ENCODE measurements at regions not wholly inside any gene's neighbourhood (a gene's known extent, or its start where the extent isn't known, plus 50 kb on each side); places are given as distances from the start of the nearest gene placed in this dataset.
"Not testable (repeated sequence)": the region's sequence is repeated elsewhere in the genome, so short reads cannot be mapped to it uniquely, and the experiment has no call there.

DNA sequence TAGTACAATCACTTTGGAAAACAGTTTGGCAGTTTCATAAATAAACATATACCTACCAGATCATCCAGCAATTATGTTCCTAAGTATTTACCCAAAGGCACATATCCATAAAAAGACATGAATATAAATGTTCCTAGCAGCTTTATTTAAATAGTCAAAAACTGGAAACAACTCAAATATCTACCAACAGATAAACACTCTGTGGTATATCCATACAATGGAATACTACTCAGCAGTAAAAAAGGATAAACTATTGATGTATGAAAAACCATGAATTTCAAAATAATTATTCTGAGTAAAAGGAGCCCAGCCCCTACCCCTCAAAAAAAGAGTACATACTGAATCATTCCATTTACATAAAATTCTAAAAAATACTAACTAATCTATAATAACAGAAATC is 232.7 kb upstream of the SLC30A5 start:
- ChIA-PET POLR2A (no interaction called here), CTCF (no interaction called here)

GRCh38 chr5:68862560-68862959 is 231.3 kb upstream of the SLC30A5 start:
- H3K27ac Mint-ChIP-seq: no peak overlapping the region
- no peak overlapping the region for H3K4me3 Mint-ChIP-seq
- POLR2A ChIA-PET: no interaction called here
- peaks cover 7% of the 10 kb centered on the region for H3K9me3 Mint-ChIP-seq
- H3K36me3 Mint-ChIP-seq (ENCODE audit: low read depth): no peaks in the 10 kb centered on the region
- no peak for DNase-seq
- CTCF ChIA-PET: no interaction called here
- no peaks in the 10 kb centered on the region for H3K4me1 Mint-ChIP-seq
- H3K27me3 Mint-ChIP-seq: no peaks in the 10 kb centered on the region

More for the DNA sequence above, 232.7 kb upstream of the SLC30A5 start:
- H3K27ac Mint-ChIP-seq: no peak overlapping the region
- no peak for DNase-seq
- H3K9me3 Mint-ChIP-seq: peaks cover 14% of the 10 kb centered on the region
- H3K36me3 Mint-ChIP-seq (ENCODE audit: low read depth): no peaks in the 10 kb centered on the region
- no peaks in the 10 kb centered on the region for H3K4me1 Mint-ChIP-seq
- no peak overlapping the region for H3K4me3 Mint-ChIP-seq
- H3K27me3 Mint-ChIP-seq: no peaks in the 10 kb centered on the region

- H3K9me3 Mint-ChIP-seq; H3K4me3 Mint-ChIP-seq; H3K36me3 Mint-ChIP-seq (ENCODE audit: low read depth); POLR2A ChIA-PET; CTCF ChIA-PET; DNase-seq; H3K4me1 Mint-ChIP-seq; H3K27me3 Mint-ChIP-seq; H3K27ac Mint-ChIP-seq: not testable (repeated sequence)
Measured at GRCh38 chr5:68865192-68865591, 228.6 kb upstream of the SLC30A5 start.

- Mint-ChIP-seq H3K27me3 (no peaks in the 10 kb centered on the region), H3K4me3 (no peak overlapping the region), H3K4me1 (peaks cover 13% of the 10 kb centered on the region), H3K27ac (no peak overlapping the region), H3K36me3 (ENCODE audit: low read depth) (no peaks in the 10 kb centered on the region), H3K9me3 (peaks cover 2% of the 10 kb centered on the region)
- CTCF ChIA-PET: interaction anchor here (1.0 to 1.2 kb wide), 2 partner anchors 10 to 15 kb away, joined by 3 to 4 read pairs; no protein-coding TSS in a partner anchor
- DNase-seq: no peak
- POLR2A ChIA-PET: no interaction called here
Measured at GRCh38 chr5:68872088-68872839, 221.6 kb upstream of the SLC30A5 start.

DNA sequence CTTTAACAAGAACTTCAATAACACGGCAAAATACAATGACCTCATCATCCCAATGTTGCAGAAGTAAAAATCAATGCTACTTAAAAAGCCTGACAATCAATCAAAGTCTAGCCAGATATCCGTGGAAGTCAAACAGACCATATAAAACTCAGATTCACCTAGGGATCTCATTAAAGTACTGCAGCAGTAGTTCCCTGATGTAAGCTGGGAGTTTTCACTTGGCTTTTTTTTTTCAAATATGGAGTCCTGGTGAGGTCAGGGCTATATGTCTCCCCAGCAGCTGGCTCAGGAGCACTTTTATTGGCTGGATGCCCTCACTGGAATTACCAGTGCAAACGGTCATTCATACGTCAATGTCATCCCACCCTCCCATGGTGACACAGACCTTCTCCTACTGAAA is 220.6 kb upstream of the SLC30A5 start:
- Mint-ChIP-seq H3K4me1 (peaks cover 13% of the 10 kb centered on the region), H3K9me3 (peaks cover 2% of the 10 kb centered on the region), H3K27ac (no peak overlapping the region), H3K27me3 (no peaks in the 10 kb centered on the region), H3K4me3 (no peak overlapping the region), H3K36me3 (ENCODE audit: low read depth) (no peaks in the 10 kb centered on the region)
- no peak for DNase-seq
- ChIA-PET POLR2A (no interaction called here), CTCF (interaction anchor here (1.0 to 1.2 kb wide), 2 partner anchors 9 to 16 kb away, joined by 3 to 4 read pairs; no protein-coding TSS in a partner anchor)

DNA sequence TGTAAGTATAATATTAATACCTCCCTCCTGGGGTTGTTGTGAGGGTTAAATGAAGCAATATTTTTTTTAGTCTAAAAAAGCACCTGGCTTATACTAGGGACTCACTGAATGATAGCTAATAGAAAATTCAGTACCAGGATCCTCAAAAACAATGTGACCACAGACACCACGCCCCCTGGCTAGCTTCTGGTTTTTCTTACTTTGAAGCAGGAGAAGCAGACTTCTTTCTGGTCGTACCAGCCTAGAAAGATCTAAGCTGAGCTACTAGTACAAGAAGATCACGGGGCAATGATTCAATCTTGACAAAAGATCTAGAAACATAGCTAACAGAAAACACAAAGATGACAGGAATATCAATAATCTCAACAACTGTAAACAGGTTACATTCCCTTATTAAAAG is 218.5 kb upstream of the SLC30A5 start:
- no peaks in the 10 kb centered on the region for H3K27me3 Mint-ChIP-seq
- peaks cover 13% of the 10 kb centered on the region for H3K4me1 Mint-ChIP-seq
- no peak overlapping the region for H3K4me3 Mint-ChIP-seq
- peak overlapping the region; percentile 22 for H3K27ac Mint-ChIP-seq
- peak; percentile 72 for DNase-seq
- CTCF ChIA-PET: no interaction called here
- no peaks in the 10 kb centered on the region for H3K9me3 Mint-ChIP-seq
- no peaks in the 10 kb centered on the region for H3K36me3 Mint-ChIP-seq (ENCODE audit: low read depth)
- POLR2A ChIA-PET: no interaction called here

GRCh38 chr5:68883436-68883835 is 210.4 kb upstream of the SLC30A5 start:
- peaks cover 1% of the 10 kb centered on the region for H3K27me3 Mint-ChIP-seq
- H3K36me3 Mint-ChIP-seq (ENCODE audit: low read depth): no peaks in the 10 kb centered on the region
- ChIA-PET POLR2A (no interaction called here), CTCF (no interaction called here)
- H3K9me3 Mint-ChIP-seq: peaks cover 8% of the 10 kb centered on the region
- no peak overlapping the region for H3K4me3 Mint-ChIP-seq
- H3K4me1 Mint-ChIP-seq: peaks cover 35% of the 10 kb centered on the region
- DNase-seq: no peak
- no peak overlapping the region for H3K27ac Mint-ChIP-seq

GRCh38 chr5:68884144-68884754 is 209.6 kb upstream of the SLC30A5 start:
- H3K9me3 Mint-ChIP-seq: peaks cover 8% of the 10 kb centered on the region
- ChIA-PET CTCF (no interaction called here), POLR2A (no interaction called here)
- H3K27ac Mint-ChIP-seq: peak overlapping the region; percentile 70
- peak overlapping the region; percentile 31 for H3K4me3 Mint-ChIP-seq
- H3K27me3 Mint-ChIP-seq: peaks cover 1% of the 10 kb centered on the region
- H3K4me1 Mint-ChIP-seq: peaks cover 35% of the 10 kb centered on the region
- H3K36me3 Mint-ChIP-seq (ENCODE audit: low read depth): no peaks in the 10 kb centered on the region
- peak; percentile 62 for DNase-seq

DNA sequence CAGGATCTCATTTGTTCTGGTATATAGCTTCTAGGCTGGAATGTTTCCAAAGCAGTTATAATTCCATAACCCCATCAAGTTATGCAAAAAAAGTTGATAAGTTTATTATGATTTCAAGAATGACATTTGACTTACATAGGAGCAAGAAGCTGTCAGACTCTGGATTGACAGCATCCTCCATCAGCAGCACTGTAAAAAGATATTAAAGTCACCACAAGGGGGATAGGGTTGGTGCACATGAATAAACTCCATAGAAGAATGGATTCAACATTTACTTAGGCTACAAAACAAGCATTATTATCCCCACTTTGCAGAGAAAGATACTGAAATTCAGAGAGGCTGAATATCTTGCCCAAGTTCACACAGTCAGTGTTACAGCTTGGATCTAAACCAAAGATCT is 208.9 kb upstream of the SLC30A5 start:
- CTCF ChIA-PET: no interaction called here
- Mint-ChIP-seq H3K9me3 (peaks cover 8% of the 10 kb centered on the region), H3K36me3 (ENCODE audit: low read depth) (no peaks in the 10 kb centered on the region), H3K4me1 (peaks cover 35% of the 10 kb centered on the region), H3K27ac (no peak overlapping the region), H3K4me3 (no peak overlapping the region), H3K27me3 (peaks cover 1% of the 10 kb centered on the region)
- no peak for DNase-seq
- POLR2A ChIA-PET: no interaction called here

GRCh38 chr5:68886814-68887213 is 207.0 kb upstream of the SLC30A5 start:
- DNase-seq: no peak
- Mint-ChIP-seq H3K27ac (no peak overlapping the region), H3K36me3 (ENCODE audit: low read depth) (no peaks in the 10 kb centered on the region), H3K4me3 (no peak overlapping the region), H3K9me3 (peaks cover 9% of the 10 kb centered on the region), H3K4me1 (peaks cover 44% of the 10 kb centered on the region), H3K27me3 (peaks cover 1% of the 10 kb centered on the region)
- ChIA-PET POLR2A (no interaction called here), CTCF (no interaction called here)

DNA sequence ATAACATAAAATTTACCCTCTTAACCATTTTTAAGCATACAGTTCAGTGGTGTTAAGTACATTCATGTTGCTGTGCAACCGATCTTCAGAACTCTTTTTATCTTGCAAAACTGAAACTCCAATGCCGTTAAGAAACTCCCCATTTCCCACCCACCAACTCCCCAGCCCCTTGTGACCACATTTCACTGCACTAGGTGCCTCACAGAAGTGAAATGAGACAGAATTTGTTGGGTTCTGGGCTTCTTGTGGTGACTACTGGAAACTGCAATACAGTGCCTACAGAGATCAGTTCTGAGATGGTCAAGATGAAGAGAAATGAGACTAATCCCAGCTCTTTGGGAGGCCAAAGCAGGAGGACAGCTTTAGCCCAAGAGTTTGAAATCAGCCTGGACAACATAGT is 202.1 kb upstream of the SLC30A5 start:
- ChIA-PET CTCF (no interaction called here), POLR2A (no interaction called here)
- Mint-ChIP-seq H3K4me3 (no peak overlapping the region), H3K36me3 (ENCODE audit: low read depth) (peaks cover 4% of the 10 kb centered on the region), H3K27ac (peak overlapping the region; percentile 71), H3K9me3 (peaks cover 6% of the 10 kb centered on the region), H3K27me3 (no peaks in the 10 kb centered on the region), H3K4me1 (peaks cover 42% of the 10 kb centered on the region)
- peak; percentile 59 for DNase-seq

- DNase-seq: no peak
- Mint-ChIP-seq H3K27me3 (no peaks in the 10 kb centered on the region), H3K27ac (peak overlapping the region; percentile 58), H3K4me1 (peaks cover 37% of the 10 kb centered on the region), H3K36me3 (ENCODE audit: low read depth) (peaks cover 4% of the 10 kb centered on the region), H3K9me3 (peaks cover 4% of the 10 kb centered on the region), H3K4me3 (no peak overlapping the region)
- ChIA-PET POLR2A (no interaction called here), CTCF (no interaction called here)
Measured at GRCh38 chr5:68894673-68895072, 199.1 kb upstream of the SLC30A5 start.

GRCh38 chr5:68898951-68899471 is 194.8 kb upstream of the SLC30A5 start:
- no peak overlapping the region for H3K4me3 Mint-ChIP-seq
- H3K4me1 Mint-ChIP-seq: peaks cover 15% of the 10 kb centered on the region
- no peaks in the 10 kb centered on the region for H3K36me3 Mint-ChIP-seq (ENCODE audit: low read depth)
- no peak for DNase-seq
- no peak overlapping the region for H3K27ac Mint-ChIP-seq
- H3K27me3 Mint-ChIP-seq: no peaks in the 10 kb centered on the region
- ChIA-PET POLR2A (no interaction called here), CTCF (no interaction called here)
- H3K9me3 Mint-ChIP-seq: no peaks in the 10 kb centered on the region

Data from activated CD4-positive, alpha-beta T cell treated with anti-CD3 and anti-CD28 coated beads, Interleukin-2, amount 10 ng/mL, durations not matched to agents 7 days and 5 days (primary cell).